ENCODE measurements at regions not wholly inside any gene's neighbourhood (a gene's known extent, or its start where the extent isn't known, plus 50 kb on each side); places are given as distances from the start of the nearest gene placed in this dataset.
A peak's percentile ranks its signal among the peaks of the same experiment; 100 is the strongest.

DNA sequence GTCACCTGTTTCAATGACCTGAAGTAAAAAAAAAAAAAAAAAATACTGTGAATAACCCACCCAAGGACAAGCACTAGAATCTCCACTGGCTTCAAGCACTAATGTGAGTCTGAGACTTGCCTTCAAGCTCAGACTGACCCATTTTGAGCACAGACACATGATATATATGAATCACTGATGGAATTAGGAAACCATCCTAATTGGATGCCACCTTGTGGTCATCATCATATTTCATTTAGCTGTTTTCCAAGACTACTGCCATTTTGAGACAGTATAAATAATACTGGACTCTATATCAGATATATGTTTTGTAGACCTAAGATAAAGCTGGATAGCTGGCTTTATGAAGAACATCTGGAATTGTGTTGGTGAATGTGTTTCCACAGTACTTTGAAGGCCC lies 1232.0 kb downstream of the KCNT2 start:
- DNase-seq (ENCODE audit: low read depth), result no peak
- TF ChIP-seq, protein P1, sequence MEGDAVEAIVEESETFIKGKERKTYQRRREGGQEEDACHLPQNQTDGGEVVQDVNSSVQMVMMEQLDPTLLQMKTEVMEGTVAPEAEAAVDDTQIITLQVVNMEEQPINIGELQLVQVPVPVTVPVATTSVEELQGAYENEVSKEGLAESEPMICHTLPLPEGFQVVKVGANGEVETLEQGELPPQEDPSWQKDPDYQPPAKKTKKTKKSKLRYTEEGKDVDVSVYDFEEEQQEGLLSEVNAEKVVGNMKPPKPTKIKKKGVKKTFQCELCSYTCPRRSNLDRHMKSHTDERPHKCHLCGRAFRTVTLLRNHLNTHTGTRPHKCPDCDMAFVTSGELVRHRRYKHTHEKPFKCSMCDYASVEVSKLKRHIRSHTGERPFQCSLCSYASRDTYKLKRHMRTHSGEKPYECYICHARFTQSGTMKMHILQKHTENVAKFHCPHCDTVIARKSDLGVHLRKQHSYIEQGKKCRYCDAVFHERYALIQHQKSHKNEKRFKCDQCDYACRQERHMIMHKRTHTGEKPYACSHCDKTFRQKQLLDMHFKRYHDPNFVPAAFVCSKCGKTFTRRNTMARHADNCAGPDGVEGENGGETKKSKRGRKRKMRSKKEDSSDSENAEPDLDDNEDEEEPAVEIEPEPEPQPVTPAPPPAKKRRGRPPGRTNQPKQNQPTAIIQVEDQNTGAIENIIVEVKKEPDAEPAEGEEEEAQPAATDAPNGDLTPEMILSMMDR (conservative IDR thresholded peaks at IDR 0.05; ENCODE audit: low read depth, low read length), result no peak
- no peak overlapping the region for H3K4me3 ChIP-seq (ENCODE audit: low read depth, low read length)

GRCh38 chr1:195373856-195374255 lies 1234.4 kb downstream of the KCNT2 start:
- DNase-seq (ENCODE audit: low read depth), result no peak
- TF ChIP-seq, protein P1 (conservative IDR thresholded peaks at IDR 0.05; ENCODE audit: low read depth, low read length), result no peak
- no peak overlapping the region for H3K4me3 ChIP-seq (ENCODE audit: low read depth, low read length)

- H3K4me3 ChIP-seq (ENCODE audit: low read depth, low read length), result no peak overlapping the region
- DNase-seq (ENCODE audit: low read depth), result no peak
- TF ChIP-seq, protein P1 (conservative IDR thresholded peaks at IDR 0.05; ENCODE audit: low read depth, low read length), result peak; percentile 21
These were observed 1263.1 kb downstream of the KCNT2 start for GRCh38 chr1:195345149-195345548.

- DNase-seq (ENCODE audit: low read depth), result no peak
- TF ChIP-seq, protein P1 (conservative IDR thresholded peaks at IDR 0.05; ENCODE audit: low read depth, low read length), result no peak
- H3K4me3 ChIP-seq (ENCODE audit: low read depth, low read length), result no peak overlapping the region
These were observed 1270.6 kb downstream of the KCNT2 start for GRCh38 chr1:195337646-195338045.

DNA sequence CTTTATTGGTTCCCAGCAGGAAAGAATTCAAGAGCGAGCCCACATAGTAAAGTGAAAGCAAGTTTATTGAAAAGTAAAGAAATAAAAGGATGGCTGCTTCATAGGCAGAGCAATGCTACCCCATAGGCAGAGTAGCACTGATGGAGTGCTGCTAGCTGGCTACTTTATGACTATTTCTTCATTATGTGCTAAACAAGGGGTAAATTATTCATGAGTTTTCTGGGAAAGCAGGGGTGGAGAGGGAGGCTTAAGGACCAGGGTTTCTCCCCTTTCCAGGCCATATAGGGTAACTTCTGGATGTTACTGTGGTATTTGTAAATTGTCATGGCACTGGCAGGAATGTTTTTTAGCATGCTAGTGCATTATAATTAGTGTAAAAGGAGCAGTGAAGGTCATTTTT lies 1271.4 kb downstream of the KCNT2 start:
- no peak overlapping the region for H3K4me3 ChIP-seq (ENCODE audit: low read depth, low read length)
- no peak for DNase-seq (ENCODE audit: low read depth)
- TF ChIP-seq, protein P1 (conservative IDR thresholded peaks at IDR 0.05; ENCODE audit: low read depth, low read length), result no peak

DNA sequence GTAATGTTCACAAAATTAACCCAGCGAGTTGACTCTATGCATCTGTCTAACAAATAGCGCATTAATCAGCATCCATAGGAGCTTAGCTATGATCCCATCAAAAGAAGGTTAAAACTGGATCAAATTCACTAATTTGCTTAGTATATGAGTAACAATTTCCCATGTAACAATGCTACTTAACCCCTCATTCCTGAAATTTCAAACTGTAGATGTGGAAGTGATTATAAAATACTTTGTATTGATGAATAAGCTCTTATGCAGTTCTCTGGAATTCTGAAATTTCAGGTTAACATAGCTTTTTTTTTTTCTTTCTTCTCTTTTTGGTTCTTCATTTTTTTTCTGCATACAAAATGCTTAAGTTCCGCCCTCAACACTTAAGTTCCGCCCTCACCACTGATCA lies 1272.7 kb downstream of the KCNT2 start:
- no peak for DNase-seq (ENCODE audit: low read depth)
- H3K4me3 ChIP-seq (ENCODE audit: low read depth, low read length), result no peak overlapping the region
- TF ChIP-seq, protein P1 (conservative IDR thresholded peaks at IDR 0.05; ENCODE audit: low read depth, low read length), result no peak

DNA sequence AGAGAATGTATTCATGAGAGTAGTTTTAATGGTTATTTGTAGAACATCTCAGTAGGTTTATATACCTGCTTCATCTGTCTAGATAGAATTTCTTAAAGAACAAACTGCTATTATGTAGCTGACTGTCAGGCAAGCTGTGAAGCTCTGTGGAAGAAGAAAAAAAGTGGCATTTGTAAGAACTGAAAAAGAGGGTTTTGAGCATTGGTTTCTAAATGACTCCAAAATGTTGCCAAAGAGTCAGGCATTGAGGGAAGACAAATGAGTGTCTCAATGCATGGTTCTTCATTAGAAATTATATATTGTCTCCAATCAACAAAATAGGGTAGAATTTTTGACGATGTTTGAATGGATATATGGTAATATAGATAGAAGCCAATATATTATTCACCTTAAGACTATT lies 1276.1 kb downstream of the KCNT2 start:
- TF ChIP-seq, protein P1 (conservative IDR thresholded peaks at IDR 0.05; ENCODE audit: low read depth, low read length), result no peak
- DNase-seq (ENCODE audit: low read depth), result no peak

More for the DNA sequence above, 1276.1 kb downstream of the KCNT2 start:
- no peak overlapping the region for H3K4me3 ChIP-seq (ENCODE audit: low read depth, low read length)

All from epithelial cell of proximal tubule (primary cell).